22Rv1 (cell line): ENCODE measurements at regions not wholly inside any gene's neighbourhood (a gene's known extent, or its start where the extent isn't known, plus 50 kb on each side); places are given as distances from the start of the nearest gene placed in this dataset.

Experiments used
- CTCF ChIP-seq: fragments of 450-650 bp; IDR thresholded peaks from 2 replicates; pipeline ENCODE4 v1.5.1; 2017; ENCODE audit warnings: mild to moderate bottlenecking
- ZFX ChIP-seq: fragments of 450-650 bp; IDR thresholded peaks from 2 replicates; pipeline ENCODE4 v1.6.1; 2017; ENCODE audit warnings: antibody characterized with exemption, borderline replicate concordance

DNA sequence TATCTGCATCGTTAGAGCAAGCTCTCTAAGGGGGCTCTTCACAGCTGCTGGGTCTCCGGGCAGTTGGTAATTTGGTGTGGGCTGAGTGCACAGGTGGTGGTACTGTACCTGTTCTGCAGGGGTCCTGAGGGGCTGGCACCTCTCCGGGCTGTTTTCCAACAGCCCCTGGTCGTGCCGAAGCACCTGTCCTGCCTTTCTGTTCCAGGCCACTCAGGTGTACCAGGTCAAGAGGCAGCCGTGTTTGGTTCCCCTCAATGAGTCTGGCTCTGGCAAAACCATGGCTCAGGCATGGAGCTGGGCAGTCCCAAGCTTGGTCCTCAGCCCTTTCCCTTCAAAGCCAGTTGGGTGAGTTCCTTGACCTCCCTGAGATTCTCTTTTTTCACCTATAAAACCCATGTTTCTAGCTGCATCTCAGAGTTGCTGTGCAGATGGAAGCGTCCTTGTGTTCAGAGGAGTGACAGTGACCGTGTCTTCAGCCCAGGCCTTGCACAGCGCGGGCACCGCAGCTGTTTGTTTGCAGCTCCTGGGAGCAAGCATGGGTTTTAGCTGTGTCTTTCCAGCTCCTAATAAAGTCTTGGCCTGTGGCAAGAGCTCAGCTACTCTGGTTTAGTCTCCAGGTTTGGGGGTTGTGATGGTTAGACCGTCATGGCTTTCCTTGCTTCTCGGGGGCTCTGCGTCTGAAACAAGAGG, 110.9 kb downstream of the GLI2 start:
- TF ChIP-seq CTCF: no peak
- no peak for TF ChIP-seq ZFX
